ENCODE measurements at regions not wholly inside any gene's neighbourhood (a gene's known extent, or its start where the extent isn't known, plus 50 kb on each side); places are given as distances from the start of the nearest gene placed in this dataset.
A peak's percentile ranks its signal among the peaks of the same experiment; 100 is the strongest.

- TF ChIP-seq CTCF (IDR thresholded peaks at IDR 0.05; ENCODE audit: extremely low read depth, insufficient read depth, missing control alignments) = no peak
- in situ Hi-C loops (cut with MboI; ENCODE audit: low pct_unique_long_range_greater_than_20kb, low sequenced_read_pairs, unreplicated experiment) = no loop called here
- DNase-seq (ENCODE audit: low spot score) = no peak
Observed at GRCh38 chr7:118629898-118630438, 405.5 kb downstream of the ANKRD7 start.

GRCh38 chr7:118642396-118642795 lies 417.9 kb downstream of the ANKRD7 start:
- in situ Hi-C loops (cut with MboI; ENCODE audit: low pct_unique_long_range_greater_than_20kb, low sequenced_read_pairs, unreplicated experiment) = no loop called here
- no peak for DNase-seq (ENCODE audit: low spot score)
- TF ChIP-seq CTCF (IDR thresholded peaks at IDR 0.05; ENCODE audit: extremely low read depth, insufficient read depth, missing control alignments) = no peak

DNA sequence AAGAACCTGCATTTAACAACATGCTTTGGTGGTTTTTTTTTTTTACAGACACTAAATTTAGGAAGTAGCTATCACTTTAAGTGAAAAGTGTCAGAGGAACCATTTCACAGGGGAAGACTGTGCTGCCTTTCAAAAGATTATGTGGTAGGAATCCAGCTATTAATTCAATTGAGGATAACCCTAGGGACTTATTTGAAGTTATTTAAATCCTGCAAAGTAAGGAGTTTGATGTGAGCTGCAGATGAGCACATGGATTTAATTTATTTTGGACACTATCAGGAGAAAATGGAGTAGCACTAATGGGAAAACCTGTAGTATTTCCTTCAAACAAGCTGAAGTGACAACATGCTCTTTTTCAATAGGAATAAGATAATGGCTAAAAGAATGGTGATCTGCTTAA lies 419.8 kb downstream of the ANKRD7 start:
- in situ Hi-C loops (cut with MboI; ENCODE audit: low pct_unique_long_range_greater_than_20kb, low sequenced_read_pairs, unreplicated experiment) = no loop called here
- no peak for DNase-seq (ENCODE audit: low spot score)
- TF ChIP-seq CTCF (IDR thresholded peaks at IDR 0.05; ENCODE audit: extremely low read depth, insufficient read depth, missing control alignments) = no peak

DNA sequence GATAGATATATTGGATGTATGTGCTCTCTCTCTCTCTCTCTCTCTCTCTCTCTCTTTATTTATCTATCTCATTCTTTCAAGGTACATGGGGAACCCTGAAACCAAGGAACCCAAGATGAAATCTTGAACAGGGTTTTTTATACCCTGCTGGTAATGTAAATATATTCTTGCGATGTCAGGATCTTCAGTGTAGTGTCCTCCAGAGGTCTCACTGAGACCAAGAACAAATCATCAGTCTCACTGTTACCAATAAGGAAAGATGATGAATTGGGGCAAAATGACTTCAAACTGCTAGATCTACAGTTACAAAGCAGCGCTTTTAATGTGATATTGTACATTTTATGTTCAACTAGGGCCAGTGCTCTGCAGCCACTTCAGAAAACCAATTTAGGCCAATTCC lies 423.5 kb downstream of the ANKRD7 start:
- DNase-seq (ENCODE audit: low spot score) = no peak
- in situ Hi-C loops (cut with MboI; ENCODE audit: low pct_unique_long_range_greater_than_20kb, low sequenced_read_pairs, unreplicated experiment) = no loop called here
- peak; percentile 17 for TF ChIP-seq CTCF (IDR thresholded peaks at IDR 0.05; ENCODE audit: extremely low read depth, insufficient read depth, missing control alignments)

DNA sequence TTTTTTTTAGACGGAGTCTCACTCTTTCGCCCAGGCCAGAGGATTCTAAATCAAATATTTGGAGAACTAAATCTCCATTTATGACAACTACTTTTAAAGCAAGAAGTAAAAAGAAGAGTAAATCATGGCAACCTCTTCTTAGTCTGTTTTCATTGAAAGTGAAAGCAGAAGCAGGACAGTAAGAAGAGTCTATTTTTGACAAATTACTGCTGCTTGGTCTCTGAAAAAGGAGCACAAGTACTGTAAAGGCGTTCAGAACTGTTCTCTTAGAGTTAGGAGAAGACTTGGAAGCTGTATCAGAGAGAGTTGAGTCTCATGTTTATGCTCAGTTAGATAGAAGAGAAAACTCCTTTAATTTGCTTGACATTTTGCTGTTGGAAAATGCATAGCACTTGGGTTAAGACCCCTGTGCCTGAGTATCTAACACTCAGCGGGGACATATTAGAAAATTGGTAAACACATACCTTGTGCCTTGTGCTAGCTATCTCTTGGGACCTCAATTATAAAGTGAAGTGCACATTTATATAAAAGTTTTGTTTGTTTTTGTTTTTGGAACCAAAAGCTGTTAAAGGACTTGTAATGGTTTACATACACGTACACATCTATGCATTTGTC lies 433.0 kb downstream of the ANKRD7 start:
- no peak for TF ChIP-seq CTCF (IDR thresholded peaks at IDR 0.05; ENCODE audit: extremely low read depth, insufficient read depth, missing control alignments)
- in situ Hi-C loops (cut with MboI; ENCODE audit: low pct_unique_long_range_greater_than_20kb, low sequenced_read_pairs, unreplicated experiment) = no loop called here
- peak; percentile 1 for DNase-seq (ENCODE audit: low spot score)

DNA sequence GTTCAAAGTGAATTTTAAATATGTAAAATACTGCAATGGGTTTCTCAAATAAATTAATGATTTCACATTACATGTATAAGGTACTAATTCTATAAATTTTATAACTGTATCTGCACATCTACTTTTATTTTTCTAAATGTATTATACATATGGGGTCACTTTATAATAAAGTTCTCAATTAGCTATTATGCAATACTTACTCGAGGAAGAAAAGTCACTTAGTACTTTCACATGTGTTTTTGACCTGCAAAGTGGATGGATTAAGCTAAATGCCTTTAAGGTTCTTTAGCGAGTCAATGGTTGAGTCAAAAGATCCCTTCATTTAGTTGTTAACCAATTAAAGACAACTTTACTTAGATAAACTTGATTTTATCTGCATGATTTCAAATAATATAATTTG lies 437.8 kb downstream of the ANKRD7 start:
- in situ Hi-C loops (cut with MboI; ENCODE audit: low pct_unique_long_range_greater_than_20kb, low sequenced_read_pairs, unreplicated experiment) = no loop called here
- no peak for TF ChIP-seq CTCF (IDR thresholded peaks at IDR 0.05; ENCODE audit: extremely low read depth, insufficient read depth, missing control alignments)
- no peak for DNase-seq (ENCODE audit: low spot score)

All from GM13977 (cell line).